ENCODE measurements at regions not wholly inside any gene's neighbourhood (a gene's known extent, or its start where the extent isn't known, plus 50 kb on each side); places are given as distances from the start of the nearest gene placed in this dataset.

- Histone ChIP-seq H3K36me3 (ENCODE audit: control insufficient read depth, low read depth, low read length) (no peaks in the 10 kb centered on the region), H3K9ac (ENCODE audit: low read length) (no peak overlapping the region), H3K27ac (ENCODE audit: low read length) (no peak overlapping the region), H3K4me3 (ENCODE audit: low read length) (no peak overlapping the region), H3K9me3 (ENCODE audit: control insufficient read depth, low read depth, low read length) (no peaks in the 10 kb centered on the region), H3K27me3 (ENCODE audit: control insufficient read depth, insufficient read depth, low read length) (no peaks in the 10 kb centered on the region), H3K4me1 (ENCODE audit: control insufficient read depth, low read depth, low read length) (no peaks in the 10 kb centered on the region)
These were observed 148.8 kb downstream of the IRX2 start for GRCh38 chr5:2602451-2603271.

GRCh38 chr5:2598503-2598902, 153.0 kb downstream of the IRX2 start:
- H3K4me3 ChIP-seq (ENCODE audit: low read length), result no peak overlapping the region
- H3K36me3 ChIP-seq (ENCODE audit: control insufficient read depth, low read depth, low read length), result no peaks in the 10 kb centered on the region
- H3K9ac ChIP-seq (ENCODE audit: low read length), result no peak overlapping the region
- no peaks in the 10 kb centered on the region for H3K4me1 ChIP-seq (ENCODE audit: control insufficient read depth, low read depth, low read length)
- no peaks in the 10 kb centered on the region for H3K27me3 ChIP-seq (ENCODE audit: control insufficient read depth, insufficient read depth, low read length)
- H3K9me3 ChIP-seq (ENCODE audit: control insufficient read depth, low read depth, low read length), result no peaks in the 10 kb centered on the region
- no peak overlapping the region for H3K27ac ChIP-seq (ENCODE audit: low read length)

- H3K27me3 ChIP-seq (ENCODE audit: control insufficient read depth, insufficient read depth, low read length), result no peaks in the 10 kb centered on the region
- H3K9ac ChIP-seq (ENCODE audit: low read length), result no peak overlapping the region
- peaks cover 3% of the 10 kb centered on the region for H3K4me1 ChIP-seq (ENCODE audit: control insufficient read depth, low read depth, low read length)
- no peak overlapping the region for H3K4me3 ChIP-seq (ENCODE audit: low read length)
- no peak overlapping the region for H3K27ac ChIP-seq (ENCODE audit: low read length)
- H3K9me3 ChIP-seq (ENCODE audit: control insufficient read depth, low read depth, low read length), result no peaks in the 10 kb centered on the region
- H3K36me3 ChIP-seq (ENCODE audit: control insufficient read depth, low read depth, low read length), result no peaks in the 10 kb centered on the region
These were observed 156.8 kb downstream of the IRX2 start for GRCh38 chr5:2594701-2595100.

- no peak overlapping the region for H3K4me3 ChIP-seq (ENCODE audit: low read length)
- no peaks in the 10 kb centered on the region for H3K36me3 ChIP-seq (ENCODE audit: control insufficient read depth, low read depth, low read length)
- H3K9ac ChIP-seq (ENCODE audit: low read length), result no peak overlapping the region
- peaks cover 3% of the 10 kb centered on the region for H3K4me1 ChIP-seq (ENCODE audit: control insufficient read depth, low read depth, low read length)
- no peaks in the 10 kb centered on the region for H3K9me3 ChIP-seq (ENCODE audit: control insufficient read depth, low read depth, low read length)
- no peaks in the 10 kb centered on the region for H3K27me3 ChIP-seq (ENCODE audit: control insufficient read depth, insufficient read depth, low read length)
- H3K27ac ChIP-seq (ENCODE audit: low read length), result no peak overlapping the region
These were observed 158.7 kb downstream of the IRX2 start for GRCh38 chr5:2592766-2593165.

- Histone ChIP-seq H3K4me1 (ENCODE audit: control insufficient read depth, low read depth, low read length) (peaks cover 3% of the 10 kb centered on the region), H3K36me3 (ENCODE audit: control insufficient read depth, low read depth, low read length) (no peaks in the 10 kb centered on the region), H3K9ac (ENCODE audit: low read length) (no peak overlapping the region), H3K9me3 (ENCODE audit: control insufficient read depth, low read depth, low read length) (no peaks in the 10 kb centered on the region), H3K4me3 (ENCODE audit: low read length) (no peak overlapping the region), H3K27me3 (ENCODE audit: control insufficient read depth, insufficient read depth, low read length) (no peaks in the 10 kb centered on the region), H3K27ac (ENCODE audit: low read length) (no peak overlapping the region)
These were observed 159.6 kb downstream of the IRX2 start for GRCh38 chr5:2591777-2592453.

- Histone ChIP-seq H3K9ac (ENCODE audit: low read length) (no peak overlapping the region), H3K27ac (ENCODE audit: low read length) (no peak overlapping the region), H3K4me3 (ENCODE audit: low read length) (no peak overlapping the region), H3K36me3 (ENCODE audit: control insufficient read depth, low read depth, low read length) (no peaks in the 10 kb centered on the region), H3K27me3 (ENCODE audit: control insufficient read depth, insufficient read depth, low read length) (no peaks in the 10 kb centered on the region), H3K9me3 (ENCODE audit: control insufficient read depth, low read depth, low read length) (no peaks in the 10 kb centered on the region), H3K4me1 (ENCODE audit: control insufficient read depth, low read depth, low read length) (peaks cover 3% of the 10 kb centered on the region)
These were observed 162.5 kb downstream of the IRX2 start for GRCh38 chr5:2588850-2589501.

GRCh38 chr5:2587189-2588031, 164.1 kb downstream of the IRX2 start:
- Histone ChIP-seq H3K27me3 (ENCODE audit: control insufficient read depth, insufficient read depth, low read length) (no peaks in the 10 kb centered on the region), H3K27ac (ENCODE audit: low read length) (no peak overlapping the region), H3K9ac (ENCODE audit: low read length) (no peak overlapping the region), H3K4me1 (ENCODE audit: control insufficient read depth, low read depth, low read length) (peaks cover 3% of the 10 kb centered on the region), H3K9me3 (ENCODE audit: control insufficient read depth, low read depth, low read length) (no peaks in the 10 kb centered on the region), H3K36me3 (ENCODE audit: control insufficient read depth, low read depth, low read length) (no peaks in the 10 kb centered on the region), H3K4me3 (ENCODE audit: low read length) (no peak overlapping the region)

- H3K36me3 ChIP-seq (ENCODE audit: control insufficient read depth, low read depth, low read length), result no peaks in the 10 kb centered on the region
- H3K27me3 ChIP-seq (ENCODE audit: control insufficient read depth, insufficient read depth, low read length), result no peaks in the 10 kb centered on the region
- no peak overlapping the region for H3K9ac ChIP-seq (ENCODE audit: low read length)
- H3K4me1 ChIP-seq (ENCODE audit: control insufficient read depth, low read depth, low read length), result no peaks in the 10 kb centered on the region
- H3K4me3 ChIP-seq (ENCODE audit: low read length), result no peak overlapping the region
- no peaks in the 10 kb centered on the region for H3K9me3 ChIP-seq (ENCODE audit: control insufficient read depth, low read depth, low read length)
- no peak overlapping the region for H3K27ac ChIP-seq (ENCODE audit: low read length)
These were observed 165.3 kb downstream of the IRX2 start for GRCh38 chr5:2586016-2586715.

GRCh38 chr5:2584579-2585269, 166.8 kb downstream of the IRX2 start:
- no peaks in the 10 kb centered on the region for H3K27me3 ChIP-seq (ENCODE audit: control insufficient read depth, insufficient read depth, low read length)
- H3K9ac ChIP-seq (ENCODE audit: low read length), result no peak overlapping the region
- H3K36me3 ChIP-seq (ENCODE audit: control insufficient read depth, low read depth, low read length), result no peaks in the 10 kb centered on the region

GRCh38 chr5:2582507-2582906, 169.0 kb downstream of the IRX2 start:
- Histone ChIP-seq H3K9ac (ENCODE audit: low read length) (no peak overlapping the region), H3K9me3 (ENCODE audit: control insufficient read depth, low read depth, low read length) (no peaks in the 10 kb centered on the region), H3K27me3 (ENCODE audit: control insufficient read depth, insufficient read depth, low read length) (no peaks in the 10 kb centered on the region), H3K4me3 (ENCODE audit: low read length) (no peak overlapping the region), H3K4me1 (ENCODE audit: control insufficient read depth, low read depth, low read length) (no peaks in the 10 kb centered on the region), H3K36me3 (ENCODE audit: control insufficient read depth, low read depth, low read length) (no peaks in the 10 kb centered on the region), H3K27ac (ENCODE audit: low read length) (no peak overlapping the region)

More at GRCh38 chr5:2584579-2585269, 166.8 kb downstream of the IRX2 start:
- no peaks in the 10 kb centered on the region for H3K9me3 ChIP-seq (ENCODE audit: control insufficient read depth, low read depth, low read length)
- no peaks in the 10 kb centered on the region for H3K4me1 ChIP-seq (ENCODE audit: control insufficient read depth, low read depth, low read length)
- no peak overlapping the region for H3K27ac ChIP-seq (ENCODE audit: low read length)
- no peak overlapping the region for H3K4me3 ChIP-seq (ENCODE audit: low read length)
